ENCODE measurements at regions not wholly inside any gene's neighbourhood (a gene's known extent, or its start where the extent isn't known, plus 50 kb on each side); places are given as distances from the start of the nearest gene placed in this dataset.
"Not testable (repeated sequence)": the region's sequence is repeated elsewhere in the genome, so short reads cannot be mapped to it uniquely, and the experiment has no call there.

- DNase-seq (ENCODE audit: low spot score); H3K4me3 Mint-ChIP-seq (ENCODE audit: unreplicated experiment): not testable (repeated sequence)
- peak overlapping the region; percentile 12 for H3K27ac Mint-ChIP-seq (ENCODE audit: unreplicated experiment)
Observed at GRCh38 chr2:111471791-111472530, 351.2 kb downstream of the BCL2L11 start.

GRCh38 chr2:111472844-111473403 lies 352.2 kb downstream of the BCL2L11 start:
- not testable (repeated sequence) for H3K4me3 Mint-ChIP-seq (ENCODE audit: unreplicated experiment); H3K36me3 Mint-ChIP-seq (ENCODE audit: low read depth); H3K27me3 Mint-ChIP-seq (ENCODE audit: low read depth); DNase-seq (ENCODE audit: low spot score); H3K9me3 Mint-ChIP-seq (ENCODE audit: low read depth)
- Mint-ChIP-seq H3K27ac (ENCODE audit: unreplicated experiment) (peak overlapping the region; percentile 60), H3K4me1 (ENCODE audit: low read depth) (peaks cover 19% of the 10 kb centered on the region)

More at GRCh38 chr2:111471791-111472530, 351.2 kb downstream of the BCL2L11 start:
- not testable (repeated sequence) for H3K36me3 Mint-ChIP-seq (ENCODE audit: low read depth); H3K27me3 Mint-ChIP-seq (ENCODE audit: low read depth); H3K9me3 Mint-ChIP-seq (ENCODE audit: low read depth)
- H3K4me1 Mint-ChIP-seq (ENCODE audit: low read depth), result peaks cover 24% of the 10 kb centered on the region

GRCh38 chr2:111473522-111473921 lies 352.8 kb downstream of the BCL2L11 start:
- H3K9me3 Mint-ChIP-seq (ENCODE audit: low read depth); H3K27me3 Mint-ChIP-seq (ENCODE audit: low read depth); H3K36me3 Mint-ChIP-seq (ENCODE audit: low read depth); DNase-seq (ENCODE audit: low spot score); H3K4me3 Mint-ChIP-seq (ENCODE audit: unreplicated experiment): not testable (repeated sequence)
- Mint-ChIP-seq H3K27ac (ENCODE audit: unreplicated experiment) (peak overlapping the region; percentile 60), H3K4me1 (ENCODE audit: low read depth) (peaks cover 19% of the 10 kb centered on the region)
- TF ChIP-seq CTCF (IDR thresholded peaks at IDR 0.05), result peak; percentile 52

GRCh38 chr2:111474198-111474705 lies 353.5 kb downstream of the BCL2L11 start:
- H3K4me1 Mint-ChIP-seq (ENCODE audit: low read depth), result peaks cover 19% of the 10 kb centered on the region
- not testable (repeated sequence) for H3K27me3 Mint-ChIP-seq (ENCODE audit: low read depth)

GRCh38 chr2:111478335-111478734 lies 357.6 kb downstream of the BCL2L11 start:
- not testable (repeated sequence) for H3K36me3 Mint-ChIP-seq (ENCODE audit: low read depth); DNase-seq (ENCODE audit: low spot score); H3K27me3 Mint-ChIP-seq (ENCODE audit: low read depth); H3K27ac Mint-ChIP-seq (ENCODE audit: unreplicated experiment); H3K4me3 Mint-ChIP-seq (ENCODE audit: unreplicated experiment); H3K9me3 Mint-ChIP-seq (ENCODE audit: low read depth)
- peak; percentile 60 for TF ChIP-seq CTCF (IDR thresholded peaks at IDR 0.05)
- H3K4me1 Mint-ChIP-seq (ENCODE audit: low read depth), result peaks cover 23% of the 10 kb centered on the region

More at GRCh38 chr2:111474198-111474705, 353.5 kb downstream of the BCL2L11 start:
- H3K4me3 Mint-ChIP-seq (ENCODE audit: unreplicated experiment); H3K27ac Mint-ChIP-seq (ENCODE audit: unreplicated experiment); H3K9me3 Mint-ChIP-seq (ENCODE audit: low read depth); H3K36me3 Mint-ChIP-seq (ENCODE audit: low read depth); DNase-seq (ENCODE audit: low spot score): not testable (repeated sequence)

GRCh38 chr2:111478871-111479318 lies 358.2 kb downstream of the BCL2L11 start:
- not testable (repeated sequence) for H3K27me3 Mint-ChIP-seq (ENCODE audit: low read depth); H3K4me3 Mint-ChIP-seq (ENCODE audit: unreplicated experiment); H3K36me3 Mint-ChIP-seq (ENCODE audit: low read depth); H3K27ac Mint-ChIP-seq (ENCODE audit: unreplicated experiment); H3K9me3 Mint-ChIP-seq (ENCODE audit: low read depth); DNase-seq (ENCODE audit: low spot score)
- peaks cover 21% of the 10 kb centered on the region for H3K4me1 Mint-ChIP-seq (ENCODE audit: low read depth)

GRCh38 chr2:111480016-111480625 lies 359.4 kb downstream of the BCL2L11 start:
- H3K4me1 Mint-ChIP-seq (ENCODE audit: low read depth), result peaks cover 19% of the 10 kb centered on the region
- not testable (repeated sequence) for H3K9me3 Mint-ChIP-seq (ENCODE audit: low read depth); H3K4me3 Mint-ChIP-seq (ENCODE audit: unreplicated experiment); DNase-seq (ENCODE audit: low spot score); H3K36me3 Mint-ChIP-seq (ENCODE audit: low read depth); H3K27me3 Mint-ChIP-seq (ENCODE audit: low read depth)
- H3K27ac Mint-ChIP-seq (ENCODE audit: unreplicated experiment), result peak overlapping the region; percentile 83

All from chondrocyte (in vitro differentiated cells).